HG03460 (cell line): ENCODE measurements at regions not wholly inside any gene's neighbourhood (a gene's known extent, or its start where the extent isn't known, plus 50 kb on each side); places are given as distances from the start of the nearest gene placed in this dataset.
"Not testable (repeated sequence)": the region's sequence is repeated elsewhere in the genome, so short reads cannot be mapped to it uniquely, and the experiment has no call there.

Source experiments
- ATAC-seq: cut with Tn5 transposase; IDR thresholded peaks from one replicate; pipeline ENCODE4 v1.9.1; 2021; ENCODE audit not compliant: unreplicated experiment

GRCh38 chr11:39462506-39462905 lies 1996.9 kb downstream of the LRRC4C start:
- ATAC-seq = no peak

- no peak for ATAC-seq
These were observed 1998.4 kb downstream of the LRRC4C start for GRCh38 chr11:39461066-39461465.

GRCh38 chr11:39459606-39460005 lies 1999.8 kb downstream of the LRRC4C start:
- no peak for ATAC-seq

GRCh38 chr11:39458481-39458880 lies 2001.0 kb downstream of the LRRC4C start:
- no peak for ATAC-seq

GRCh38 chr11:39443424-39444022 lies 2015.9 kb downstream of the LRRC4C start:
- ATAC-seq = no peak

GRCh38 chr11:39442177-39442576 lies 2017.3 kb downstream of the LRRC4C start:
- ATAC-seq = no peak

GRCh38 chr11:39435641-39436040 lies 2023.8 kb downstream of the LRRC4C start:
- no peak for ATAC-seq

GRCh38 chr11:39434466-39434865 lies 2025.0 kb downstream of the LRRC4C start:
- ATAC-seq = no peak

GRCh38 chr11:39432929-39433328 lies 2026.5 kb downstream of the LRRC4C start:
- ATAC-seq = no peak

- ATAC-seq = no peak
These were observed 2034.2 kb downstream of the LRRC4C start for GRCh38 chr11:39425226-39425625.

- no peak for ATAC-seq
These were observed 2047.3 kb downstream of the LRRC4C start for GRCh38 chr11:39412117-39412516.

- ATAC-seq = no peak
These were observed 2073.5 kb downstream of the LRRC4C start for GRCh38 chr11:39385911-39386310.

GRCh38 chr11:39374963-39375698 lies 2084.3 kb downstream of the LRRC4C start:
- no peak for ATAC-seq

GRCh38 chr11:39367534-39367933 lies 2091.9 kb downstream of the LRRC4C start:
- ATAC-seq = no peak

GRCh38 chr11:39365809-39366436 lies 2093.5 kb downstream of the LRRC4C start:
- ATAC-seq = no peak

- no peak for ATAC-seq
These were observed 2095.9 kb downstream of the LRRC4C start for GRCh38 chr11:39363571-39363970.

GRCh38 chr11:39361557-39361956 lies 2097.9 kb downstream of the LRRC4C start:
- no peak for ATAC-seq

GRCh38 chr11:39345834-39346442 lies 2113.5 kb downstream of the LRRC4C start:
- ATAC-seq = no peak

GRCh38 chr11:39341461-39341860 lies 2118.0 kb downstream of the LRRC4C start:
- ATAC-seq = no peak

GRCh38 chr11:39333006-39333405 lies 2126.4 kb downstream of the LRRC4C start:
- ATAC-seq = not testable (repeated sequence)

GRCh38 chr11:39327302-39327701 lies 2132.2 kb downstream of the LRRC4C start:
- ATAC-seq = no peak

- ATAC-seq = not testable (repeated sequence)
These were observed 2147.6 kb downstream of the LRRC4C start for GRCh38 chr11:39311888-39312287.
